Neuron (in vitro differentiated cells): ENCODE measurements at regions not wholly inside any gene's neighbourhood (a gene's known extent, or its start where the extent isn't known, plus 50 kb on each side); places are given as distances from the start of the nearest gene placed in this dataset.

Experiments used
- H2AFZ ChIP-seq: one replicate; pipeline ENCODE4 v1.6.1; 2013; ENCODE audit warnings: low read depth, mild to moderate bottlenecking, inconsistent platforms, low read length, moderate library complexity
- H3K27me3 ChIP-seq: one replicate; pipeline ENCODE4 v1.6.1; 2013; ENCODE audit warnings: low read length; ENCODE audit not compliant: insufficient read depth
- H3K36me3 ChIP-seq: one replicate; pipeline ENCODE4 v1.6.1; 2013; ENCODE audit warnings: low read length; ENCODE audit not compliant: insufficient read depth
- H3K4me1 ChIP-seq: one replicate; pipeline ENCODE4 v1.6.1; 2013; ENCODE audit warnings: low read length; ENCODE audit not compliant: insufficient read depth
- H3K4me3 ChIP-seq: 2 replicates; pipeline ENCODE4 v1.5.1; 2013; ENCODE audit warnings: mild to moderate bottlenecking, low read length, moderate library complexity
- H3K9me3 ChIP-seq: one replicate; pipeline ENCODE4 v1.6.1; 2013; ENCODE audit warnings: low read length

- Histone ChIP-seq H3K4me3 (no peak overlapping the region), H3K36me3 (no peaks in the 10 kb centered on the region), H3K27me3 (no peaks in the 10 kb centered on the region), H3K9me3 (no peaks in the 10 kb centered on the region), H2AFZ (no peak overlapping the region), H3K4me1 (no peaks in the 10 kb centered on the region)
Measured at GRCh38 chr2:13876491-13877037, 756.0 kb upstream of the LRATD1 start.

- Histone ChIP-seq H3K4me1 (no peaks in the 10 kb centered on the region), H3K4me3 (no peak overlapping the region), H3K9me3 (no peaks in the 10 kb centered on the region), H3K36me3 (no peaks in the 10 kb centered on the region), H3K27me3 (no peaks in the 10 kb centered on the region), H2AFZ (no peak overlapping the region)
Measured at GRCh38 chr2:13877571-13877970, 754.9 kb upstream of the LRATD1 start.

GRCh38 chr2:13884291-13884976 lies 748.1 kb upstream of the LRATD1 start:
- H3K4me3 ChIP-seq = no peak overlapping the region
- no peaks in the 10 kb centered on the region for H3K36me3 ChIP-seq
- no peaks in the 10 kb centered on the region for H3K9me3 ChIP-seq
- H3K27me3 ChIP-seq = no peaks in the 10 kb centered on the region
- no peak overlapping the region for H2AFZ ChIP-seq
- no peaks in the 10 kb centered on the region for H3K4me1 ChIP-seq

- Histone ChIP-seq H3K9me3 (no peaks in the 10 kb centered on the region), H3K4me1 (no peaks in the 10 kb centered on the region), H3K36me3 (no peaks in the 10 kb centered on the region), H2AFZ (no peak overlapping the region), H3K27me3 (no peaks in the 10 kb centered on the region), H3K4me3 (no peak overlapping the region)
Measured at GRCh38 chr2:13901526-13901925, 731.0 kb upstream of the LRATD1 start.

- Histone ChIP-seq H3K4me1 (no peaks in the 10 kb centered on the region), H3K4me3 (no peak overlapping the region), H3K36me3 (no peaks in the 10 kb centered on the region), H3K9me3 (no peaks in the 10 kb centered on the region), H3K27me3 (no peaks in the 10 kb centered on the region), H2AFZ (no peak overlapping the region)
Measured at GRCh38 chr2:13905831-13906230, 726.7 kb upstream of the LRATD1 start.

GRCh38 chr2:13916066-13916465 lies 716.5 kb upstream of the LRATD1 start:
- Histone ChIP-seq H3K9me3 (no peaks in the 10 kb centered on the region), H3K4me3 (no peak overlapping the region), H3K27me3 (no peaks in the 10 kb centered on the region), H3K36me3 (no peaks in the 10 kb centered on the region), H3K4me1 (no peaks in the 10 kb centered on the region), H2AFZ (no peak overlapping the region)

- H3K4me3 ChIP-seq = no peak overlapping the region
- no peaks in the 10 kb centered on the region for H3K27me3 ChIP-seq
- no peaks in the 10 kb centered on the region for H3K9me3 ChIP-seq
Measured at GRCh38 chr2:13917958-13918357, 714.6 kb upstream of the LRATD1 start.

GRCh38 chr2:13919981-13920382 lies 712.5 kb upstream of the LRATD1 start:
- H2AFZ ChIP-seq = no peak overlapping the region
- no peaks in the 10 kb centered on the region for H3K36me3 ChIP-seq
- no peaks in the 10 kb centered on the region for H3K27me3 ChIP-seq
- H3K4me1 ChIP-seq = no peaks in the 10 kb centered on the region
- no peaks in the 10 kb centered on the region for H3K9me3 ChIP-seq
- no peak overlapping the region for H3K4me3 ChIP-seq

More at GRCh38 chr2:13917958-13918357, 714.6 kb upstream of the LRATD1 start:
- Histone ChIP-seq H3K36me3 (no peaks in the 10 kb centered on the region), H2AFZ (no peak overlapping the region), H3K4me1 (no peaks in the 10 kb centered on the region)

- H3K27me3 ChIP-seq = no peaks in the 10 kb centered on the region
- H3K9me3 ChIP-seq = no peaks in the 10 kb centered on the region
- H3K36me3 ChIP-seq = no peaks in the 10 kb centered on the region
- no peak overlapping the region for H3K4me3 ChIP-seq
- no peak overlapping the region for H2AFZ ChIP-seq
- no peaks in the 10 kb centered on the region for H3K4me1 ChIP-seq
Measured at GRCh38 chr2:13921245-13921644, 711.3 kb upstream of the LRATD1 start.

- Histone ChIP-seq H3K9me3 (no peaks in the 10 kb centered on the region), H3K27me3 (no peaks in the 10 kb centered on the region), H3K36me3 (no peaks in the 10 kb centered on the region), H2AFZ (no peak overlapping the region), H3K4me1 (no peaks in the 10 kb centered on the region), H3K4me3 (no peak overlapping the region)
Measured at GRCh38 chr2:13923823-13924222, 708.7 kb upstream of the LRATD1 start.

- no peaks in the 10 kb centered on the region for H3K4me1 ChIP-seq
- H2AFZ ChIP-seq = no peak overlapping the region
- no peak overlapping the region for H3K4me3 ChIP-seq
- H3K27me3 ChIP-seq = no peaks in the 10 kb centered on the region
- no peaks in the 10 kb centered on the region for H3K9me3 ChIP-seq
- no peaks in the 10 kb centered on the region for H3K36me3 ChIP-seq
Measured at GRCh38 chr2:13942111-13942510, 690.4 kb upstream of the LRATD1 start.

GRCh38 chr2:13950761-13951160 lies 681.8 kb upstream of the LRATD1 start:
- Histone ChIP-seq H3K4me1 (no peaks in the 10 kb centered on the region), H3K4me3 (no peak overlapping the region), H3K9me3 (no peaks in the 10 kb centered on the region), H3K27me3 (no peaks in the 10 kb centered on the region), H3K36me3 (no peaks in the 10 kb centered on the region), H2AFZ (no peak overlapping the region)

- Histone ChIP-seq H3K9me3 (no peaks in the 10 kb centered on the region), H2AFZ (no peak overlapping the region), H3K36me3 (no peaks in the 10 kb centered on the region), H3K4me1 (no peaks in the 10 kb centered on the region), H3K27me3 (no peaks in the 10 kb centered on the region), H3K4me3 (no peak overlapping the region)
Measured at GRCh38 chr2:13968811-13969210, 663.7 kb upstream of the LRATD1 start.
